ENCODE measurements at regions not wholly inside any gene's neighbourhood (a gene's known extent, or its start where the extent isn't known, plus 50 kb on each side); places are given as distances from the start of the nearest gene placed in this dataset.
"Not testable (repeated sequence)": the region's sequence is repeated elsewhere in the genome, so short reads cannot be mapped to it uniquely, and the experiment has no call there.

GRCh38 chr18:38244480-38244879 lies 678.9 kb upstream of the CELF4 start:
- DNase-seq, result no peak

GRCh38 chr18:38243291-38243690 lies 677.7 kb upstream of the CELF4 start:
- DNase-seq, result no peak

GRCh38 chr18:38241736-38242135 lies 676.1 kb upstream of the CELF4 start:
- DNase-seq, result no peak

GRCh38 chr18:38241216-38241615 lies 675.6 kb upstream of the CELF4 start:
- no peak for DNase-seq

- DNase-seq, result no peak
Measured at GRCh38 chr18:38239606-38240005, 674.0 kb upstream of the CELF4 start.

- no peak for DNase-seq
Measured at GRCh38 chr18:38237796-38238195, 672.2 kb upstream of the CELF4 start.

GRCh38 chr18:38221476-38222100 lies 656.0 kb upstream of the CELF4 start:
- peak; percentile 55 for DNase-seq

- DNase-seq, result no peak
Measured at GRCh38 chr18:38198956-38199355, 633.4 kb upstream of the CELF4 start.

- no peak for DNase-seq
Measured at GRCh38 chr18:38198526-38198925, 632.9 kb upstream of the CELF4 start.

GRCh38 chr18:38186491-38186890 lies 620.9 kb upstream of the CELF4 start:
- DNase-seq, result no peak

GRCh38 chr18:38174594-38174993 lies 609.0 kb upstream of the CELF4 start:
- DNase-seq, result peak; percentile 51

GRCh38 chr18:38174173-38174572 lies 608.6 kb upstream of the CELF4 start:
- no peak for DNase-seq

GRCh38 chr18:38170845-38171244 lies 605.2 kb upstream of the CELF4 start:
- DNase-seq, result no peak

GRCh38 chr18:38167623-38168022 lies 602.0 kb upstream of the CELF4 start:
- no peak for DNase-seq

GRCh38 chr18:38153116-38153515 lies 587.5 kb upstream of the CELF4 start:
- DNase-seq, result not testable (repeated sequence)

- no peak for DNase-seq
Measured at GRCh38 chr18:38116716-38117115, 551.1 kb upstream of the CELF4 start.

- DNase-seq, result no peak
Measured at GRCh38 chr18:38115201-38115600, 549.6 kb upstream of the CELF4 start.

- no peak for DNase-seq
Measured at GRCh38 chr18:38087538-38087937, 521.9 kb upstream of the CELF4 start.

- DNase-seq, result no peak
Measured at GRCh38 chr18:38081516-38081915, 515.9 kb upstream of the CELF4 start.

GRCh38 chr18:38077229-38077628 lies 511.6 kb upstream of the CELF4 start:
- peak; percentile 75 for DNase-seq

GRCh38 chr18:38076346-38077070 lies 510.9 kb upstream of the CELF4 start:
- DNase-seq, result peak; percentile 92

- DNase-seq, result no peak
Measured at GRCh38 chr18:38074298-38074876, 508.8 kb upstream of the CELF4 start.

GRCh38 chr18:38067821-38068220 lies 502.2 kb upstream of the CELF4 start:
- DNase-seq, result no peak

GRCh38 chr18:38067086-38067485 lies 501.5 kb upstream of the CELF4 start:
- DNase-seq, result no peak

Data from DMS53 (cell line).